Left lung (tissue), 4 donors: ENCODE measurements at regions not wholly inside any gene's neighbourhood (a gene's known extent, or its start where the extent isn't known, plus 50 kb on each side); places are given as distances from the start of the nearest gene placed in this dataset.

Experiments used
- ATAC-seq: fragments of 200-7000 bp; cut with Tn5 transposase; one replicate; pipeline ENCODE4 v1.9.1; 2020; ENCODE audit warnings: moderate library complexity
- DNase-seq, 4 donors: peaks; one replicate each; pipeline ENCODE4 v3.0.0-alpha.2; 2013 to 2020
- H3K27ac ChIP-seq, 2 donors: fragments of 200-600 bp; sonication (generic) in 1 of 2; one replicate each; pipeline versions ENCODE4 v1.5.0 to v1.8.0; 2020 to 2021
- H3K27me3 ChIP-seq, 2 donors: fragments of 200-600 bp; sonication (generic) in 1 of 2; one replicate each; pipeline versions ENCODE4 v1.5.0 to v1.8.0; 2020 to 2021
- H3K36me3 ChIP-seq, 2 donors: fragments of 200-600 bp; sonication (generic) in 1 of 2; one replicate each; pipeline versions ENCODE4 v1.5.0 to v1.8.0; 2020 to 2021
- H3K4me1 ChIP-seq, 2 donors: fragments of 200-600 bp; one replicate each; pipeline ENCODE4 v1.8.0; 2021
- H3K4me3 ChIP-seq, 2 donors: fragments of 200-600 bp; sonication (generic) in 1 of 2; one replicate each; pipeline versions ENCODE4 v1.5.0 to v1.8.0; 2020 to 2021; ENCODE audit warnings: mild to moderate bottlenecking in 1 of 2
- H3K9me3 ChIP-seq, 2 donors: fragments of 200-600 bp; sonication (generic) in 1 of 2; one replicate each; pipeline versions ENCODE4 v1.5.0 to v1.8.0; 2020 to 2021
- intact Hi-C, 2 donors: fragments of 100-400 bp; cut with DNase I; formaldehyde crosslinking; loops; one replicate each; pipeline versions ENCODE4 v1.11.2 to v1.14.2; 2022
- TF ChIP-seq, protein P1 (sequence below), 2 donors: fragments of 200-600 bp; sonication (generic) in 1 of 2; IDR thresholded peaks; one replicate each; pipeline versions ENCODE4 v1.5.0 to v1.8.0; 2021; ENCODE audit warnings: antibody characterized with exemption in 2 of 2
- donor health status: DM: no; HTN: yes; CAD: no.
- donor health status: DM: no; HTN: no; CAD: no.

- no peak for DNase-seq
- Histone ChIP-seq H3K4me3 (no peak overlapping the region), H3K4me1 (peaks cover 0 to 5% of the 10 kb centered on the region in 2 donors), H3K27ac (no peak overlapping the region), H3K9me3 (no peaks in the 10 kb centered on the region), H3K27me3 (no peaks in the 10 kb centered on the region), H3K36me3 (no peaks in the 10 kb centered on the region)
- intact Hi-C loops, result no loop called here
- ATAC-seq, result no peak
- TF ChIP-seq, protein P1, sequence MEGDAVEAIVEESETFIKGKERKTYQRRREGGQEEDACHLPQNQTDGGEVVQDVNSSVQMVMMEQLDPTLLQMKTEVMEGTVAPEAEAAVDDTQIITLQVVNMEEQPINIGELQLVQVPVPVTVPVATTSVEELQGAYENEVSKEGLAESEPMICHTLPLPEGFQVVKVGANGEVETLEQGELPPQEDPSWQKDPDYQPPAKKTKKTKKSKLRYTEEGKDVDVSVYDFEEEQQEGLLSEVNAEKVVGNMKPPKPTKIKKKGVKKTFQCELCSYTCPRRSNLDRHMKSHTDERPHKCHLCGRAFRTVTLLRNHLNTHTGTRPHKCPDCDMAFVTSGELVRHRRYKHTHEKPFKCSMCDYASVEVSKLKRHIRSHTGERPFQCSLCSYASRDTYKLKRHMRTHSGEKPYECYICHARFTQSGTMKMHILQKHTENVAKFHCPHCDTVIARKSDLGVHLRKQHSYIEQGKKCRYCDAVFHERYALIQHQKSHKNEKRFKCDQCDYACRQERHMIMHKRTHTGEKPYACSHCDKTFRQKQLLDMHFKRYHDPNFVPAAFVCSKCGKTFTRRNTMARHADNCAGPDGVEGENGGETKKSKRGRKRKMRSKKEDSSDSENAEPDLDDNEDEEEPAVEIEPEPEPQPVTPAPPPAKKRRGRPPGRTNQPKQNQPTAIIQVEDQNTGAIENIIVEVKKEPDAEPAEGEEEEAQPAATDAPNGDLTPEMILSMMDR (IDR thresholded peaks at IDR 0.05), result no peak
Measured at GRCh38 chr1:172902200-172902599, 148.5 kb downstream of the TNFSF18 start.

GRCh38 chr1:172902861-172903381, 147.8 kb downstream of the TNFSF18 start:
- intact Hi-C loops, result no loop called here
- peaks cover 0 to 5% of the 10 kb centered on the region in 2 donors for H3K4me1 ChIP-seq
- no peak overlapping the region for H3K4me3 ChIP-seq
- H3K36me3 ChIP-seq, result no peaks in the 10 kb centered on the region
- TF ChIP-seq, protein P1 (IDR thresholded peaks at IDR 0.05), result no peak
- DNase-seq, result no peak
- H3K27me3 ChIP-seq, result no peaks in the 10 kb centered on the region
- H3K9me3 ChIP-seq, result no peaks in the 10 kb centered on the region
- no peak for ATAC-seq
- H3K27ac ChIP-seq, result no peak overlapping the region

DNA sequence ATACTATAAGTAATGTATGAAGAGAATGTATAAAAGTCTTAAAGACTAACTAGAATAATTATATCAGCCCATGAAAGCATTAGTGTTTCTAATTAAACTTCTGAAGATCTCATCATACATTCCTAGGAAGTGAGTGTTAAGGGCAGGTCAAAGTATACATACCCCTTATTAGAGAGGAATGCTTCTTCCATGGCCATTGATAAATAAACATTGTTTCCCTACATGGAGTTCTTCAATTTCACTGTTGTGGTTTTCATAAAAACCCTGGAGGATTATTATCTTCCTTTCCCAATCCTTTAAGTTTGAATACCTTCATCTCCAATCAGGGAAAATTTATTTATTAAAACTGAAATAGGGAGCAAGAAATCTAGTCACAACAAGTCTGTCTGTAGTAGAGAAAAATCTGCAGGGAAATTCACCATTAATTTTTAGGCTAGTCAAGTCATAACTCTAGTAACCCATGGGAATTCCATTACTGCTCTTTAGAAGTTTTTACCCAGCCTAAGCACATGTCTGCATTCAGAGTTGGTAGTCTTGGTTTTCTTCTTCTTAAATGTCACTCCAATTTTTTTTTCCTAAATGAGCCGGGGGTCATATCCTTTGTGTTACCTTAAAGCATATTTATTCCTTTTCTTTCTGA, 147.0 kb downstream of the TNFSF18 start:
- H3K4me3 ChIP-seq, result no peak overlapping the region
- no peaks in the 10 kb centered on the region for H3K36me3 ChIP-seq
- peaks cover 0 to 5% of the 10 kb centered on the region in 2 donors for H3K4me1 ChIP-seq
- intact Hi-C loops, result no loop called here
- no peaks in the 10 kb centered on the region for H3K27me3 ChIP-seq
- TF ChIP-seq, protein P1 (IDR thresholded peaks at IDR 0.05), result no peak
- DNase-seq (no peak), ATAC-seq (no peak)
- H3K27ac ChIP-seq, result no peak overlapping the region
- no peaks in the 10 kb centered on the region for H3K9me3 ChIP-seq

- Histone ChIP-seq H3K4me3 (no peak overlapping the region), H3K9me3 (no peaks in the 10 kb centered on the region), H3K4me1 (peaks cover 0 to 1% of the 10 kb centered on the region in 2 donors), H3K27me3 (no peaks in the 10 kb centered on the region), H3K27ac (no peak overlapping the region), H3K36me3 (no peaks in the 10 kb centered on the region)
- TF ChIP-seq, protein P1 (IDR thresholded peaks at IDR 0.05), result no peak
- DNase-seq (no peak), ATAC-seq (no peak)
- intact Hi-C loops, result no loop called here
Measured at GRCh38 chr1:172905452-172905851, 145.3 kb downstream of the TNFSF18 start.

GRCh38 chr1:172906778-172907592, 143.8 kb downstream of the TNFSF18 start:
- H3K4me3 ChIP-seq, result no peak overlapping the region
- no peak overlapping the region for H3K27ac ChIP-seq
- intact Hi-C loops, result no loop called here
- H3K4me1 ChIP-seq, result no peaks in the 10 kb centered on the region
- H3K9me3 ChIP-seq, result no peaks in the 10 kb centered on the region
- no peak for DNase-seq
- TF ChIP-seq, protein P1 (IDR thresholded peaks at IDR 0.05), result no peak
- no peaks in the 10 kb centered on the region for H3K27me3 ChIP-seq
- no peak for ATAC-seq
- no peaks in the 10 kb centered on the region for H3K36me3 ChIP-seq
